Activated CD8-positive, alpha-beta memory T cell treated with anti-CD3 and anti-CD28 coated beads for 36 hours (primary cell): ENCODE measurements at regions not wholly inside any gene's neighbourhood (a gene's known extent, or its start where the extent isn't known, plus 50 kb on each side); places are given as distances from the start of the nearest gene placed in this dataset.

ENCODE experiments used
- CTCF ChIA-PET: fragments of 350-600 bp; sonication (Branson Sonifier 250); formaldehyde crosslinking; loops from one replicate; lab custom pipeline; 2021; ENCODE audit warnings: antibody characterized with exemption; lab: Charles Lee
- POLR2A ChIA-PET: fragments of 350-600 bp; sonication (Branson Sonifier 250); formaldehyde crosslinking; loops from one replicate; lab custom pipeline; 2021; ENCODE audit warnings: antibody characterized with exemption; lab: Charles Lee

GRCh38 chr18:44066541-44066940 lies 614.1 kb upstream of the SETBP1 start:
- ChIA-PET POLR2A (no interaction called here), CTCF (no interaction called here)

DNA sequence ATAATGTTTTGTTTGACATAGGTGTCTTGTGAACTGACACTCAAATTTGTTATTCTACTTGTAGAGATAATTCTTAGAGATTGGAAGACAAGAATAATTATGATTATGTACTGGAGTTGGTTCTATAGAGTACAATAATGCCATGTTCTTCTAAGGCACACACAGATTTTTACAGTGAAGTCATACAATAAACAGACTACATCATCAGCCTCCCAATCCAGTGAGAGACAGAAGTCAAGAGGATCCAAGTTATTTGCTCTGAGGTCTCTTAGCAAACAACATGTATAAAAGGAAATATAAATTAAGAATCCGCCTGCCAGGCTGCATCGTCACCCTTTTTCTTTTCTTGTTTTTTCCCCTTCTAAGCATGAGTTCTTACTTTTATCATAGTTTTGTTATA lies 613.5 kb upstream of the SETBP1 start:
- CTCF ChIA-PET: no interaction called here
- POLR2A ChIA-PET: no interaction called here

DNA sequence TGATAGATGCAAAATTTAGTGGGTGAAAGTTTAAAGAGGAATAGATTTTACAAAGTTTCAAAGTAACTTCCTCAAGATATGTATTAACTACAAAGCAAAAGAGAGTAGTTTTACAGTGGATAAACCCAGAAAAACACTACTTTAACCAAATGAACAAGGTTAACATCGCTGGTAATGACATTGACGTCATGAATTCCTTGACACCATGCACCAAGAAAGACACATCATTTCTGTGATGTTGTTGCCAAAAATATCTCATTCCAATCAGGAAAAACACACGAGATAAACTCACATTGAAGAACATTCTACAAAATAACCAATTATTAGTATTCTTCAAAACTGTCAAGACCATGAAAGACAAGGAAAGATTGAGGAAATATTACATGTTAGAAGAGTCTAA lies 605.6 kb upstream of the SETBP1 start:
- POLR2A ChIA-PET: no interaction called here

GRCh38 chr18:44079606-44080005 lies 601.1 kb upstream of the SETBP1 start:
- CTCF ChIA-PET: no interaction called here
- POLR2A ChIA-PET: no interaction called here

More for the DNA sequence above, 605.6 kb upstream of the SETBP1 start:
- CTCF ChIA-PET: no interaction called here

- ChIA-PET POLR2A (no interaction called here), CTCF (no interaction called here)
Measured at GRCh38 chr18:44080054-44080453, 600.6 kb upstream of the SETBP1 start.

GRCh38 chr18:44089732-44090131 lies 591.0 kb upstream of the SETBP1 start:
- CTCF ChIA-PET: no interaction called here
- POLR2A ChIA-PET: no interaction called here

GRCh38 chr18:44090453-44090852 lies 590.2 kb upstream of the SETBP1 start:
- POLR2A ChIA-PET: no interaction called here

GRCh38 chr18:44093253-44093652 lies 587.4 kb upstream of the SETBP1 start:
- CTCF ChIA-PET: no interaction called here
- POLR2A ChIA-PET: no interaction called here

More at GRCh38 chr18:44090453-44090852, 590.2 kb upstream of the SETBP1 start:
- CTCF ChIA-PET: no interaction called here

- CTCF ChIA-PET: no interaction called here
- POLR2A ChIA-PET: no interaction called here
Measured at GRCh38 chr18:44096016-44096415, 584.7 kb upstream of the SETBP1 start.

GRCh38 chr18:44098551-44099098 lies 582.1 kb upstream of the SETBP1 start:
- POLR2A ChIA-PET: no interaction called here
- CTCF ChIA-PET: no interaction called here

DNA sequence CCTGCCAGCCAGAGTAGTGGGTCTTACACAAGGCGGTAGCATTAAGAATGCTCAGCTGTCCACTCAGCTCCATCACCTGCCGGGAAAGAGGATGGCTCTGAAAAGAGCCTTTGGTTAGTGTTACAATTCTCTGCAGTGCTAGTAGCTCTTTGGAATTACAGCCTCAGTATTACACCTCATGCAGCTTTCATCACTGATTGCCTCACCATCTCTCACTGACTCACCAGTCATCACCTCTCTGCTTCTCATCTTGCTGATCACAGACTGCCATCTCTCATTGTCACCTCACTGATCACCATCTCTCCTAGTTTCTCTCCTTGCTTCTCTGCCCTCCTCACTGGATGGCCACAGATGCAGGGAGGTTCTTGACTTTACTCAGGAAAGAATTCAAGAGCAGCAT lies 573.5 kb upstream of the SETBP1 start:
- ChIA-PET CTCF (no interaction called here), POLR2A (no interaction called here)

DNA sequence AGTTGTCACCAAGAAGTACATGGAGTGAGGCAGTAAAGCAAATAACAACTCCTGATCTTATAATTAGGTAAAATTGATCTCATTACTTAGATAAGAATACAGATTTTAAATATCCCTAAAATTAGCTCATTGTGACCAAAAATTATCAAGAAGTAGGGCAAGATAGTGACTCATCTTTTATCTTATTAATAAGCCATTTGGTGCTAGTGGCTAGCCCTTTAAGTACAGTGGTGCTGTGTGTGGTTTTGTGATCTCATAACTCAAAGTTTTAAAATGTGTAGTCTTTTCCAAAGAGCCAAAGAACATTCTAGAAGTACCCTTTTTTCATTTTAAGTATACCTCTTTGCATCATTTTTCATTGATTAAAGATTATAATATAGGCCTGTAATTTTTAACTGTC lies 569.4 kb upstream of the SETBP1 start:
- ChIA-PET CTCF (no interaction called here), POLR2A (no interaction called here)

- ChIA-PET POLR2A (no interaction called here), CTCF (no interaction called here)
Measured at GRCh38 chr18:44117821-44118220, 562.9 kb upstream of the SETBP1 start.

GRCh38 chr18:44119607-44120006 lies 561.1 kb upstream of the SETBP1 start:
- POLR2A ChIA-PET: no interaction called here
- CTCF ChIA-PET: no interaction called here

DNA sequence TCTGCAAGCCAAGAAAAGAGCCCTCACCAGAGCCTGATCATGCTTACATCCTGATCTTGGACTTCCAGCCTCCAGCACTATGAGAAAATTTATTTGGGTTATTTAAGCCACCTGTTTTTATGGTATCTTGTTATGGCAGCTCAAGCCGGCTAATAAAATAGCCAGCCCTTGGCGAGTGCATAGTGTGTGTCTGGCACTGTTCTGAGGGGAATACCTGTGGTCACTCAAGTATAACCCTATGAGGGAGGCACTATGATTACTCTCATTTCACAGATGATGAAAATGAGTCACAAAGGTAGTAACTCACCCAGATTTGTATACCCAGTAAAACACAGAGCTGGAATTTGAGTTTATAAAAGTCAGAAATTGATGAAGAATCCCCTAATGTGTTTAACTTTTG lies 556.9 kb upstream of the SETBP1 start:
- ChIA-PET POLR2A (no interaction called here), CTCF (no interaction called here)

- POLR2A ChIA-PET: no interaction called here
Measured at GRCh38 chr18:44125446-44125845, 555.2 kb upstream of the SETBP1 start.

DNA sequence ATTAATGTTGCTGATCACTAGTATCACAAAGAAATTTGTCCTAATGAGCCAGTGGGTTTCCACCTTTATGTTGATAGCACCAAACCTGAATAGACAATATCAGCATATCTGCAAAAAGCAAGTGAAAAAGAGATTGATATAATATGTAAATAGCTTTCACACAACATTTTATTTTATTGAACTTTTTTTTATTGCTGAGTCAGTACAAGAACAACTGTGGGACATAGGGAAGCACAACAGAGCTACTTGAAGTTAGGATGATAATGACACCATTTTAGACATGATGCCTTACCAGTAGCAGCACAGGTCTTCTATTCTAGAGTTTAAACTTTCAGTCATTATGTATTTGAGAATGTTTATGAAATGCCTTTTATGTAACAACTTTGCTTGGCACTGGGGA lies 554.1 kb upstream of the SETBP1 start:
- ChIA-PET CTCF (no interaction called here), POLR2A (no interaction called here)

More at GRCh38 chr18:44125446-44125845, 555.2 kb upstream of the SETBP1 start:
- CTCF ChIA-PET: no interaction called here

- ChIA-PET CTCF (no interaction called here), POLR2A (no interaction called here)
Measured at GRCh38 chr18:44128365-44128764, 552.3 kb upstream of the SETBP1 start.

- POLR2A ChIA-PET: no interaction called here
- CTCF ChIA-PET: no interaction called here
Measured at GRCh38 chr18:44130376-44130942, 550.2 kb upstream of the SETBP1 start.

DNA sequence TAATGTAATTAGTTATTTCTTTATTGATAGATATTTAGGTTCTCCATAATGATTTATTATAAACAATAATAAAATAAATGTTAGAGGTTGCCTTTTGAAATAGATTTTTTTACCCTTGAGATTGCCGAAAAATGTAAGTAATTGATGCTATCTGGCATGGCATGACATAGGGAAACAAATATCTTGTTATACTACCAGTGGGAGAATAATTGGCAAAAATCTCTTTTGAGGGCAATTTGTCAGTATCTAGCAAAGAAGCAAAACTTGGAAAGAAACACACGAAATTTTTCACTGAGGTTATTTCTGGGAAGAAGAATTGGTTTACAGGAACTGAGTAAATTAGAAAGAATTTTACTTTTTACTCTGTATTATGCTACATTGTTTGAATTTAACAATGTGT lies 547.2 kb upstream of the SETBP1 start:
- ChIA-PET CTCF (no interaction called here), POLR2A (no interaction called here)

GRCh38 chr18:44134447-44134846 lies 546.2 kb upstream of the SETBP1 start:
- ChIA-PET CTCF (no interaction called here), POLR2A (no interaction called here)

DNA sequence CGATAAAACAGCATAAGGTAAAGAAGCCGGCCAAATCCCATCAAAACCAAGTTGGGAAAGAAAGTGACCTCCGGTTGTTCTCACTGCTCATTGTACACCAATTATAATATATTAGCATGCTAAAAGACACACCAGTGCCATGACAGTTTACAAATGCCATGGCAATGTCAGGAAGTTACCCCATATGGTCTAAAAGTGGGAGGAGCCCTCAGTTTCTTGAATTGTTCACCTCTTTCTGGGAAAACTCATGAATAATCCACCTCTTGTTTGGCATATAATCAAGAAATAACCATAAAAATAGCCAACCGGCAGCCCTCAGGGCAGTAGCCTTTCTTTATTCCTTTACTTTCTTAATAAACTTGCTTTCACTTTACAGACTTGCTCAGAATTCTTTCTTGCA lies 544.9 kb upstream of the SETBP1 start:
- ChIA-PET POLR2A (no interaction called here), CTCF (no interaction called here)
